ENCODE measurements at regions not wholly inside any gene's neighbourhood (a gene's known extent, or its start where the extent isn't known, plus 50 kb on each side); places are given as distances from the start of the nearest gene placed in this dataset.

DNA sequence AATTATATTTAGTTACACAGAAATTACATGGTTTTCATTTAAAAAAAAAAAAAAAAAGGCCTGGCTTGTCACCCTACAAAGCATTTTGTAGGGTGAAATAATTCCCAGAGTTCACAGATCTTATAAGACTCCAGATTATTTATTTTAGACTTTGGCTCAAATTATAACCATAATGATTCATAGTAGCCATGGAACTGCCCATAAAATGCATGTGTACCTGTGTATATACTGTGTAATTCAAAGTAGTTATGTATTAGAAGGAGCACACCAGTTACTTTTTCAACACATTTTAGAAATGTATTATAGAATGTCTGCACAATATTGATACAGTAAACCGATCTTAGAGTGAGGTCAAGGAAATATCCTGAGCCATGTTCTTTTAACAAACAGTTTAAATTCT is 975.6 kb downstream of the GBE1 start:
- 67 to 69% methylated on average over 1 of the region's 1 CpG for WGBS, 2 donors
- Histone ChIP-seq H3K27me3 (no peaks in the 10 kb centered on the region), H3K9me3 (no peaks in the 10 kb centered on the region), H3K27ac (no peak overlapping the region), H3K4me3 (no peak overlapping the region), H3K36me3 (ENCODE audit: low read depth, missing control alignments) (no peaks in the 10 kb centered on the region), H3K4me1 (no peaks in the 10 kb centered on the region)
- TF ChIP-seq CTCF (IDR thresholded peaks at IDR 0.05) (no peak), POLR2A (IDR thresholded peaks at IDR 0.05) (no peak)
- intact Hi-C loops (cut with DNase I; ENCODE audit: low total_unique reads): no loop called here
- no peak for DNase-seq

DNA sequence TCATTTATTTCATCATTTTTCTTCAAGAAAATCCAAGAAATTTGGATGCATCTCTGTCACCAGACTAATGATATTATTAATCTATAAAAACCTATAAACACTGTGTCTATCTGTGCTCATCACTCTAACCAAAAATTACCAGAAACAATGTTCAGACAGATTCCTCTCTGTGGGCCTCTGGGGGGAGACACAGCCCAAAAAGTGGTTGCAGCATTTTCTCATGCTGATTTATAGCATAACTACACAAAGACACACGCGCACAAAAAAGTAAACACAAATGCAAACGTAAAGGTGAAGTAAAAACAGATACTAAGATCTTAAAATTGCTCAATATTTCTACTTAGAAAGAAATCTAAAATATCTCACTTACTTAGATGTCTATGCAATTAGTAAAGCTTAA is 976.0 kb downstream of the GBE1 start:
- no peak for DNase-seq
- H3K4me1 ChIP-seq: no peaks in the 10 kb centered on the region
- H3K4me3 ChIP-seq: no peak overlapping the region
- intact Hi-C loops (cut with DNase I; ENCODE audit: low total_unique reads): no loop called here
- no peaks in the 10 kb centered on the region for H3K36me3 ChIP-seq (ENCODE audit: low read depth, missing control alignments)
- no peak for TF ChIP-seq CTCF (IDR thresholded peaks at IDR 0.05)
- TF ChIP-seq POLR2A (IDR thresholded peaks at IDR 0.05): no peak
- H3K9me3 ChIP-seq: no peaks in the 10 kb centered on the region
- WGBS, 2 donors: 53 to 56% methylated on average over 3 of the region's 3 CpGs
- no peaks in the 10 kb centered on the region for H3K27me3 ChIP-seq
- no peak overlapping the region for H3K27ac ChIP-seq

DNA sequence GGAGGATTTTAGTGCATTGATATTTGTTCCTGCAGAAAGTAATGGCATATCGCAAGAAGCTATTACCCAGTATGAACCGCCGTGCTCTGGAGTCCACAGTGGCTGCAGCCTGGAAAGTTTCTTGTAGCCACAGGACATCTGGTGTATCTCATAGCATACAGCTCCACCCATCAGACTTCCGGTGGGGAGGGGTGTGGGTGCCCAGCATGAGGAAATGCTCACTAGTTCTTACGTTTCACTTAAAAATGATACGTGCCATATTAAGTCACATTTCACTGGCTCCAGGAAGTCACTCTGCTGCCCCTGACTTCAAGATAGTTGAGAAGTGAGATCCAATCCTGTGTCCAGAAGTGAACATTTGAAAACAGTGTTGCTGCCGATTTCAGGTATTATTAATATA is 990.4 kb downstream of the GBE1 start:
- H3K4me1 ChIP-seq: no peaks in the 10 kb centered on the region
- peak; percentile 23 for DNase-seq
- intact Hi-C loops (cut with DNase I; ENCODE audit: low total_unique reads): no loop called here
- peak overlapping the region in 1 of 2 donors; percentile 5 for H3K27ac ChIP-seq
- no peaks in the 10 kb centered on the region for H3K27me3 ChIP-seq
- TF ChIP-seq CTCF (IDR thresholded peaks at IDR 0.05) (no peak), POLR2A (IDR thresholded peaks at IDR 0.05) (no peak)
- peak overlapping the region; percentile 39 to 53 for H3K4me3 ChIP-seq
- H3K36me3 ChIP-seq (ENCODE audit: low read depth, missing control alignments): no peaks in the 10 kb centered on the region
- no peaks in the 10 kb centered on the region for H3K9me3 ChIP-seq
- WGBS, 2 donors: 38 to 62% methylated on average over 7 of the region's 7 CpGs

DNA sequence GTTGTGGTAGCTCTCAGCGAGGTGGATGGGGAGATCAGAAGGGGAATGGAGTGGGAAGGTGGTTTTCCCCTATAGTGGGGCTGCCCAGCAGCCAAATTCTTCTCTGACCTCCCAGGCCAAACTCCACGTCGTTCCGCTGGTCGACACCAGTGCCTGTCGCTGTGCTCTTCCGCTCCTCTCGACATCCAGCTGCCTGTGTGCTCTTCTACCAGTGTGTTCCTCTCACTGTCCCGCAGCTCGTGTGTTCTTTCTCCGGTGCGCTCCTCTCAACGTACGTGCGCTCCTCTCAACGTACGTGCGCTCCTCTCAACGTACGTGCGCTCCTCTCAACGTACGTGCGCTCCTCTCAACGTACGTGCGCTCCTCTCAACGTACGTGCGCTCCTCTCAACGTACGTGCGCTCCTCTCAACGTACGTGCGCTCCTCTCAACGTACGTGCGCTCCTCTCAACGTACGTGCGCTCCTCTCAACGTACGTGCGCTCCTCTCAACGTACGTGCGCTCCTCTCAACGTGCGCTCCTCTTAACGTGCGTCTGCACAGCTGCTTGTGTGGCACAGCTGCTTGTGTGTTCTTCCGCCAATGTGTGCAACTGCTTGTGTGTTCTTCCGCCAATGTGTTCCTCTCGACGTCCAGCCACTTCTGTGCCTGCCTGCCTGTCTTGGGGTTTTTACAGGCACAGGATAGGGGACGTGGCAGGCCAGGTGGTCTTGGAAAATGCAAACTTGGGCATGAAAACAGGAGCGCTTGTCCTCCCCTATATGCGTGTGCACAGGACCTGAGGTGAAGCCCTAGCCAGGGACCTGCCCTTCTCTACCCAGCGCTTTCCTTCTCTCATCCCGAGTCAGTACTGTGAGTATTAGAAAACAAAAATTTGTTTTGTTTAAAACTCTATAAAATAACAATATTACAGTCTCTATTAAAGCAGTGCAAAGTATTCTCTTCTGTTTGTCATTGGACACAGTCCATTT is 991.1 kb downstream of the GBE1 start:
- TF ChIP-seq CTCF (IDR thresholded peaks at IDR 0.05) (no peak), POLR2A (IDR thresholded peaks at IDR 0.05) (no peak)
- Histone ChIP-seq H3K4me3 (peak overlapping the region; percentile 49 to 53), H3K27ac (peak overlapping the region in 1 of 2 donors; percentile 53), H3K27me3 (no peaks in the 10 kb centered on the region), H3K9me3 (no peaks in the 10 kb centered on the region), H3K36me3 (ENCODE audit: low read depth, missing control alignments) (no peaks in the 10 kb centered on the region), H3K4me1 (no peaks in the 10 kb centered on the region)
- DNase-seq: peak; percentile 49
- intact Hi-C loops (cut with DNase I; ENCODE audit: low total_unique reads): no loop called here
- 62 to 79% methylated on average over 47 to 56 of the region's 61 CpGs for WGBS, 2 donors

Measured in testis (tissue), 2 donors.